Left hindlimb (tissue), 1 donor: ENCODE measurements at regions not wholly inside any gene's neighbourhood (a gene's known extent, or its start where the extent isn't known, plus 50 kb on each side); places are given as distances from the start of the nearest gene placed in this dataset.
"Not testable (repeated sequence)": the region's sequence is repeated elsewhere in the genome, so short reads cannot be mapped to it uniquely, and the experiment has no call there.

Source experiments
- DNase-seq: peaks from one replicate; pipeline ENCODE4 v3.0.0-alpha.2; 2018

- DNase-seq: no peak
These were observed 468.3 kb downstream of the PDZRN4 start for GRCh38 chr12:41656454-41656853.

- DNase-seq: no peak
These were observed 465.5 kb downstream of the PDZRN4 start for GRCh38 chr12:41653386-41654326.

GRCh38 chr12:41652981-41653380 is 464.9 kb downstream of the PDZRN4 start:
- DNase-seq: no peak

- no peak for DNase-seq
These were observed 457.5 kb downstream of the PDZRN4 start for GRCh38 chr12:41645624-41646023.

GRCh38 chr12:41642808-41643207 is 454.7 kb downstream of the PDZRN4 start:
- DNase-seq: not testable (repeated sequence)

GRCh38 chr12:41636653-41637052 is 448.5 kb downstream of the PDZRN4 start:
- no peak for DNase-seq

- DNase-seq: no peak
These were observed 447.7 kb downstream of the PDZRN4 start for GRCh38 chr12:41635626-41636364.

GRCh38 chr12:41634091-41634490 is 446.0 kb downstream of the PDZRN4 start:
- DNase-seq: no peak

GRCh38 chr12:41629611-41630010 is 441.5 kb downstream of the PDZRN4 start:
- DNase-seq: no peak

- DNase-seq: no peak
These were observed 439.4 kb downstream of the PDZRN4 start for GRCh38 chr12:41627476-41627875.

GRCh38 chr12:41624571-41624970 is 436.5 kb downstream of the PDZRN4 start:
- no peak for DNase-seq
